ENCODE measurements at regions not wholly inside any gene's neighbourhood (a gene's known extent, or its start where the extent isn't known, plus 50 kb on each side); places are given as distances from the start of the nearest gene placed in this dataset.
"Not testable (repeated sequence)": the region's sequence is repeated elsewhere in the genome, so short reads cannot be mapped to it uniquely, and the experiment has no call there.

DNA sequence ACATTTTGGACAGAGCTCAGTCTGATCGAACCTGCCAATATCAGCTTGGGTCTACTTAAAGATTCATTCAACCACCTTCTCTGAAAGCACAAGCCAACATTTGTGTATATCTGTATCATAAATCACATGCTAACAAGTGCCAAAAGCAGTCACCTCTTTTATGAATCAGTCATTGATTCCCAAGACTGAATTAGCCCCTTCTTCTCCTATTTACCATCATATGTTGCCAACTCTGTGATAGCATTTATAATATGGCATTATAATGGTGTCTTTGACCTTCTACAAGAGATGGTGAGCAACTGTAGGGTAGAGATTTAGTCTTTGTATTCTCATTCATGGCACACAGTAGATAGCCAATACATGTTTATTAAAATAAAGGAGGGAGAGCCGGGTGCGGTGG, 61.4 kb downstream of the DDX53 start:
- DNase-seq (ENCODE audit: low read depth in 2 of 2) = no peak
- TF ChIP-seq, protein P1, sequence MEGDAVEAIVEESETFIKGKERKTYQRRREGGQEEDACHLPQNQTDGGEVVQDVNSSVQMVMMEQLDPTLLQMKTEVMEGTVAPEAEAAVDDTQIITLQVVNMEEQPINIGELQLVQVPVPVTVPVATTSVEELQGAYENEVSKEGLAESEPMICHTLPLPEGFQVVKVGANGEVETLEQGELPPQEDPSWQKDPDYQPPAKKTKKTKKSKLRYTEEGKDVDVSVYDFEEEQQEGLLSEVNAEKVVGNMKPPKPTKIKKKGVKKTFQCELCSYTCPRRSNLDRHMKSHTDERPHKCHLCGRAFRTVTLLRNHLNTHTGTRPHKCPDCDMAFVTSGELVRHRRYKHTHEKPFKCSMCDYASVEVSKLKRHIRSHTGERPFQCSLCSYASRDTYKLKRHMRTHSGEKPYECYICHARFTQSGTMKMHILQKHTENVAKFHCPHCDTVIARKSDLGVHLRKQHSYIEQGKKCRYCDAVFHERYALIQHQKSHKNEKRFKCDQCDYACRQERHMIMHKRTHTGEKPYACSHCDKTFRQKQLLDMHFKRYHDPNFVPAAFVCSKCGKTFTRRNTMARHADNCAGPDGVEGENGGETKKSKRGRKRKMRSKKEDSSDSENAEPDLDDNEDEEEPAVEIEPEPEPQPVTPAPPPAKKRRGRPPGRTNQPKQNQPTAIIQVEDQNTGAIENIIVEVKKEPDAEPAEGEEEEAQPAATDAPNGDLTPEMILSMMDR (IDR thresholded peaks at IDR 0.05; ENCODE audit: low read depth, low read length) = no peak
- no peak overlapping the region for H3K4me3 ChIP-seq (replicated peaks in 1 of 2; ENCODE audit: low read depth in 2 of 2, low read length in 2 of 2)

GRCh38 chrX:23062359-23062758, 62.6 kb downstream of the DDX53 start:
- TF ChIP-seq, protein P1 (IDR thresholded peaks at IDR 0.05; ENCODE audit: low read depth, low read length) = no peak
- DNase-seq (ENCODE audit: low read depth in 2 of 2) = no peak

DNA sequence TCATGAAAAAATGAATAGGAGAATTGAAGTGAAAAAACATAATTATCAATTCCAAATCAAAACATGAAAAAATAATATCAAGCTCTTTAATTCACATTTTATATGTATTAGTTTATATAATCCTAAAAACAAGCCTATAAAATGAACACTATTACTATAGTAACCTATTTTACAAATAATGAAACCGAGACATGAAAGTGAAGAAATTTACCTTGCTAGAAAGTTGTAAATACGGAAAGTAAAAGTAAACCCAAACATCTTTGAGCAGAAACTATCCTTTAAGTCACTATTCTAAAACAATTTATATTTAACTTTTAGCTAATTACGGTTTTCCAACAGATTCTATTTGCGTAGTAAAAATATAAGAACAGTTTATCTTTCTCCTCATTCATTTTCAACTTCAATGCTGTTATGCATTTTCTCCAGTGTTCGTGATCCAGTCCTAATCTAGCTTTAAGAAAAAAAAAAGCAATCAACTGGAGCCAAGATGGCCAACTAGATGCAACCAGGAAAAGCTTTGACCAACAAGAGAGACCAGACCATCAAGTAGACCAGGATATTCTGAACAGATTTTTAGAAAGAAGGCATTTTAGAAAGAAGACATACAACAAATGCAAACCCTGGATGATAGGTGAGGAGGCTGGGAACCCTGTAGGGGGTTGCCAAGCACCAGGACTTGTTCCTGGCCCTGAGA, 67.0 kb downstream of the DDX53 start:
- TF ChIP-seq, protein P1 (IDR thresholded peaks at IDR 0.05; ENCODE audit: low read depth, low read length) = no peak
- no peak overlapping the region for H3K4me3 ChIP-seq (replicated peaks in 1 of 2; ENCODE audit: low read depth in 2 of 2, low read length in 2 of 2)
- no peak for DNase-seq (ENCODE audit: low read depth in 2 of 2)

More at GRCh38 chrX:23062359-23062758, 62.6 kb downstream of the DDX53 start:
- no peak overlapping the region for H3K4me3 ChIP-seq (replicated peaks in 1 of 2; ENCODE audit: low read depth in 2 of 2, low read length in 2 of 2)

DNA sequence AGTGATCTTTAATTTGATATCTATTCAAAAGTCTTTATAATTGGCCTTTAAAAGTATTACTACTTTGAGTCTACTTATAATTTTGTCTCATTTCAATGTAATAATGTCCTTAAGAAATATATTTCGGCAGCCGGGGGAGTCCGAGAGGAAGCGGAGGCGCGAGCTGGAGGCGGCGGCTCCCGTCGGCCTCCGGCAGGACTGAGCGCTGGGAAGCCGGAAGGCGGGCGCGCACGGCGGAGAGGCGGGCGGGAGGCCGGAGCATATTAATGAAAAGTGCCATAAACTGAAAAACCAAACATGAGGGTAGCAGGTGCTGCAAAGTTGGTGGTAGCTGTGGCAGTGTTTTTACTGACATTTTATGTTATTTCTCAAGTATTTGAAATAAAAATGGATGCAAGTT, 75.7 kb downstream of the DDX53 start:
- peak in 1 of 2 donors; percentile 0 for DNase-seq (ENCODE audit: low read depth in 2 of 2)
- H3K4me3 ChIP-seq (replicated peaks in 1 of 2; ENCODE audit: low read depth in 2 of 2, low read length in 2 of 2) = not testable (repeated sequence)

- H3K4me3 ChIP-seq (replicated peaks in 1 of 2; ENCODE audit: low read depth in 2 of 2, low read length in 2 of 2) = no peak overlapping the region
- DNase-seq (ENCODE audit: low read depth in 2 of 2) = no peak
- TF ChIP-seq, protein P1 (IDR thresholded peaks at IDR 0.05; ENCODE audit: low read depth, low read length) = peak; percentile 17
Observed at GRCh38 chrX:23079347-23079746, 79.6 kb downstream of the DDX53 start.

DNA sequence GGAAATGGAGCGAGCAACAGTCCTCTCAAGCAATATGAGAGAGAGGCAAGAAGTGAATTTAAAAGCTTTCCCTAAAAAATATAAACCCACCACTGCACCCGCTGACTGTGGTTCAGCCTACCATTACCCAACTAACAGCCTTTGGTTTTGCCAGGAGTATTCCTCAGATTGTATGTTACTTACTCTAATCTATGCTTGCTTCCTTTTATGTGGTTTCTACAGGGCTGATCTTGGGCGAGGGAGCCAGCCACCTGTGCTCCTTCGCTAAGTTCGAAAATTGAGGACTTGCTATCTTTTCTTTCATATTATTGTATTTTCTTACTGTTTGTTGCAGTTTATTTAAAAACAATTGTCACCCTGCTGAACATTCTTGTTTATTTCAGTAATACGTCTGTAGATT, 101.1 kb downstream of the DDX53 start:
- no peak overlapping the region for H3K4me3 ChIP-seq (replicated peaks in 1 of 2; ENCODE audit: low read depth in 2 of 2, low read length in 2 of 2)
- TF ChIP-seq, protein P1 (IDR thresholded peaks at IDR 0.05; ENCODE audit: low read depth, low read length) = no peak
- DNase-seq (ENCODE audit: low read depth in 2 of 2) = no peak

GRCh38 chrX:23103546-23103945, 103.8 kb downstream of the DDX53 start:
- TF ChIP-seq, protein P1 (IDR thresholded peaks at IDR 0.05; ENCODE audit: low read depth, low read length) = no peak
- no peak overlapping the region for H3K4me3 ChIP-seq (replicated peaks in 1 of 2; ENCODE audit: low read depth in 2 of 2, low read length in 2 of 2)

More at GRCh38 chrX:23103546-23103945, 103.8 kb downstream of the DDX53 start:
- DNase-seq (ENCODE audit: low read depth in 2 of 2) = no peak

Data from cardiac fibroblast (primary cell).